Kidney capillary endothelial cell (primary cell): ENCODE measurements at regions not wholly inside any gene's neighbourhood (a gene's known extent, or its start where the extent isn't known, plus 50 kb on each side); places are given as distances from the start of the nearest gene placed in this dataset.

ENCODE experiments used
- DNase-seq: peaks from one replicate; pipeline ENCODE4 v3.0.0-alpha.2; 2018; ENCODE audit warnings: low spot score

DNA sequence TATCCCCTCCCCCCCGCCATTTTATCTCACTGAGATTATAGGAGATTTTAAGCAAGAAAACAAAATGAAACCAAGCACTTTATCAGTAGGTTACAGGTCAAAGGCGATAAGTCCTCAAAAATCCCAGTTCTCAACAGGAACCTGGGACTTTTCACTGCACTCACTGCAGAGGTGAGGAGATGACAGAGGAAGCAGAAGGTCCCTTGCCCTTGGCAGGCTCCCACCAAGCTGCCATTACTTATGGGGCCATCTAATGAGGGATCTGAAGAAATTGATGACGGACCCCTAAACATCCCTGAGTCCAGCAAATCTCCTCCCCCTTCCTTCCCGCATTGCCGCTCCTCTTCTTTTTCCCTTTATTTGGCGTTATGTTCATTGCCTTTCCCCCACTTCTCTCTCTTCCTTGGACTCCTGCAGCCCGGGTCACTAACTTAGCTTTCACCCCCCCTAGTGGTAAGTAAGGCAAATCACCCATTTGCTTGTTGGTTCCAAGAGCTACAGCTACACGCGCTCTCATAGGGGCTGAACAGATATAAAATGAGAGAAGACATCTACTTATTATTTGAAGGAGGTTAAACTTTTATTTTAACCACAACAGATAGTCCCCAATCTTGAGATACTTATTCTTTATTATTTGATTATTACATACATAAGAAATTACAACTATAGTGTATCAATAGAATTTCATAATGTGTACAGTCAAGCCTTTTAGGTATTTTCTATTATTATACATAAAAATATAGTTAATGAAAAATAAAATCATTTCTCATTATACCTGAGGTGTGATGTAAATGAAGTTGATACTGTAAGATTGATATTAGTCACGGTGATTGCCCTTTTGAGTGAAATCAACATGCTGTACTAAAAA is 52.0 kb upstream of the ARGLU1 start:
- DNase-seq: peak; percentile 75
